Ishikawa (cell line): ENCODE measurements at regions not wholly inside any gene's neighbourhood (a gene's known extent, or its start where the extent isn't known, plus 50 kb on each side); places are given as distances from the start of the nearest gene placed in this dataset.

Experiments
- CEBPB ChIP-seq: IDR thresholded peaks from 2 replicates; pipeline ENCODE4 v1.6.1; 2012
- CREB1 ChIP-seq: IDR thresholded peaks from 2 replicates; pipeline ENCODE4 v1.6.1; 2012; ENCODE audit warnings: low read depth
- EGR1 ChIP-seq: IDR thresholded peaks from 2 replicates; pipeline ENCODE4 v1.6.1; 2012
- EP300 ChIP-seq: IDR thresholded peaks from 2 replicates; pipeline ENCODE4 v1.6.1; 2012; ENCODE audit warnings: borderline replicate concordance
- FOXM1 ChIP-seq: IDR thresholded peaks from 2 replicates; pipeline ENCODE4 v1.6.1; 2012; ENCODE audit warnings: low read depth, borderline replicate concordance
- MAX ChIP-seq: IDR thresholded peaks from 2 replicates; pipeline ENCODE4 v1.6.1; 2012
- NFIC ChIP-seq: IDR thresholded peaks from 2 replicates; pipeline ENCODE4 v1.6.1; 2012
- RAD21 ChIP-seq: IDR thresholded peaks from 2 replicates; pipeline ENCODE4 v1.6.1; 2012; ENCODE audit warnings: low read depth
- REST ChIP-seq: IDR thresholded peaks from 2 replicates; pipeline ENCODE4 v1.6.1; 2012; ENCODE audit warnings: low read depth, mild to moderate bottlenecking
- TAF1 ChIP-seq: IDR thresholded peaks from 2 replicates; pipeline ENCODE4 v1.6.1; 2012; ENCODE audit warnings: low read depth, mild to moderate bottlenecking
- TCF12 ChIP-seq: IDR thresholded peaks from 2 replicates; pipeline ENCODE4 v1.6.1; 2012; ENCODE audit warnings: low read depth
- TEAD4 ChIP-seq: IDR thresholded peaks from 2 replicates; pipeline ENCODE4 v1.6.1; 2012
- USF1 ChIP-seq: IDR thresholded peaks from 2 replicates; pipeline ENCODE4 v1.6.1; 2012
- YY1 ChIP-seq: IDR thresholded peaks from 2 replicates; pipeline ENCODE4 v1.6.1; 2012; ENCODE audit warnings: low read depth
- ZBTB7A ChIP-seq: IDR thresholded peaks from 2 replicates; pipeline ENCODE4 v1.6.1; 2012; ENCODE audit warnings: low read depth

GRCh38 chr3:94776401-94776915 lies 713.6 kb downstream of the NSUN3 start:
- TF ChIP-seq CREB1 (no peak), MAX (no peak), YY1 (no peak), EP300 (no peak), TCF12 (no peak)

- no peak for TF ChIP-seq EGR1
- no peak for TF ChIP-seq MAX
- TF ChIP-seq REST: no peak
- no peak for TF ChIP-seq NFIC
- no peak for TF ChIP-seq USF1
- TF ChIP-seq EP300: no peak
- no peak for TF ChIP-seq YY1
- TF ChIP-seq TEAD4: no peak
- TF ChIP-seq RAD21: no peak
- TF ChIP-seq CREB1: no peak
- no peak for TF ChIP-seq TAF1
- TF ChIP-seq FOXM1: no peak
- TF ChIP-seq CEBPB: no peak
- TF ChIP-seq ZBTB7A: no peak
- TF ChIP-seq TCF12: no peak
Observed at GRCh38 chr3:94778289-94778688, 715.4 kb downstream of the NSUN3 start.

- TF ChIP-seq CEBPB: no peak
- TF ChIP-seq TAF1: no peak
- no peak for TF ChIP-seq ZBTB7A
- TF ChIP-seq FOXM1: no peak
- TF ChIP-seq RAD21: no peak
- TF ChIP-seq CREB1: no peak
- TF ChIP-seq EGR1: no peak
- no peak for TF ChIP-seq MAX
- TF ChIP-seq TEAD4: no peak
- TF ChIP-seq TCF12: no peak
- no peak for TF ChIP-seq REST
- no peak for TF ChIP-seq USF1
- TF ChIP-seq EP300: no peak
- no peak for TF ChIP-seq NFIC
- TF ChIP-seq YY1: no peak
Observed at GRCh38 chr3:94778814-94779494, 716.1 kb downstream of the NSUN3 start.

- TF ChIP-seq YY1 (no peak), ZBTB7A (no peak)
Observed at GRCh38 chr3:94779699-94780098, 716.8 kb downstream of the NSUN3 start.

GRCh38 chr3:94784274-94784673 lies 721.4 kb downstream of the NSUN3 start:
- TF ChIP-seq CREB1: no peak
- no peak for TF ChIP-seq REST
- no peak for TF ChIP-seq YY1
- no peak for TF ChIP-seq RAD21
- no peak for TF ChIP-seq TEAD4
